OCI-LY7 (cell line): ENCODE measurements at regions not wholly inside any gene's neighbourhood (a gene's known extent, or its start where the extent isn't known, plus 50 kb on each side); places are given as distances from the start of the nearest gene placed in this dataset.

Experiments
- BruUV-seq: library from RNA; stranded (reverse); fragments of 400-500 nt; replicated peaks from 2 replicates; lab custom pipeline; 2021; lab: Mats Ljungman, UMichigan
- CTCF ChIA-PET: fragments of 300-600 bp; sonication (Branson Sonifier 250); formaldehyde crosslinking; loops from one replicate; lab custom pipeline; 2022; ENCODE audit warnings: antibody characterized with exemption; ENCODE audit not compliant: unreplicated experiment; lab: Charles Lee
- POLR2A ChIA-PET: fragments of 300-600 bp; sonication (Branson Sonifier 250); formaldehyde crosslinking; loops from one replicate; lab custom pipeline; 2022; ENCODE audit warnings: antibody characterized with exemption; lab: Charles Lee
- DNase-seq: peaks from one replicate; pipeline ENCODE4 v3.0.0-alpha.2; 2015; ENCODE audit warnings: low spot score
- H2AFZ ChIP-seq: fragments of 200-600 bp; sonication (generic), shearing (Covaris generic); 2 replicates; pipeline ENCODE4 v1.6.1; 2014; ENCODE audit warnings: mild to moderate bottlenecking, antibody characterized with exemption, low read length, moderate library complexity
- H3K27ac ChIP-seq: fragments of 200-600 bp; sonication (generic); 2 replicates; pipeline ENCODE4 v1.5.1; 2014; ENCODE audit warnings: mixed run types, low read depth, mild to moderate bottlenecking, moderate library complexity, low read length, inconsistent platforms; ENCODE audit not compliant: poor library complexity, severe bottlenecking
- H3K36me3 ChIP-seq: fragments of 200-600 bp; sonication (generic); 2 replicates; pipeline ENCODE4 v1.6.1; 2014; ENCODE audit warnings: mild to moderate bottlenecking, antibody characterized with exemption, low read length, moderate library complexity, mixed read lengths; ENCODE audit not compliant: insufficient read depth
- H3K4me1 ChIP-seq: fragments of 200-600 bp; sonication (generic); 2 replicates; pipeline ENCODE4 v1.5.1; 2014; ENCODE audit warnings: mild to moderate bottlenecking, low read length; ENCODE audit not compliant: insufficient read depth, poor library complexity, severe bottlenecking
- H3K4me2 ChIP-seq: fragments of 200-600 bp; sonication (generic); 2 replicates; pipeline ENCODE4 v1.6.1; 2014; ENCODE audit warnings: mild to moderate bottlenecking, low read length
- H3K4me3 ChIP-seq: fragments of 200-600 bp; sonication (generic); 2 replicates; pipeline ENCODE4 v1.5.1; 2014; ENCODE audit warnings: mild to moderate bottlenecking, low read depth, low read length; ENCODE audit not compliant: poor library complexity, severe bottlenecking
- H3K79me2 ChIP-seq: fragments of 200-600 bp; sonication (generic); 2 replicates; pipeline ENCODE4 v1.6.1; 2016; ENCODE audit warnings: low read depth, mild to moderate bottlenecking, low read length, moderate library complexity, mixed read lengths; ENCODE audit not compliant: insufficient read depth
- H3K9me2 ChIP-seq: fragments of 200-600 bp; sonication (generic); 2 replicates; pipeline ENCODE4 v1.6.1; 2016; ENCODE audit warnings: mild to moderate bottlenecking, low read length, mixed read lengths; ENCODE audit not compliant: insufficient read depth
- H3K9me3 ChIP-seq: fragments of 200-600 bp; sonication (generic); 2 replicates; pipeline ENCODE4 v1.6.1; 2014; ENCODE audit warnings: mild to moderate bottlenecking, mixed run types, low read length, mixed read lengths
- H4K20me1 ChIP-seq: fragments of 200-600 bp; sonication (generic); 2 replicates; pipeline ENCODE4 v1.6.1; 2014; ENCODE audit warnings: mild to moderate bottlenecking, antibody characterized with exemption, low read length, moderate library complexity, mixed read lengths; ENCODE audit not compliant: insufficient read depth
- EZH2phosphoT487 ChIP-seq: fragments of 200-600 bp; sonication (generic); IDR thresholded peaks from 2 replicates; pipeline ENCODE4 v1.6.1; 2018; ENCODE audit warnings: low read depth, borderline replicate concordance, mild to moderate bottlenecking, mixed run types, antibody characterized with exemption, low read length, moderate library complexity, mixed read lengths
- intact Hi-C: fragments of 100-400 bp; cut with micrococcal nuclease; formaldehyde crosslinking; loops from one replicate; pipeline ENCODE4 v1.10.0; 2022; ENCODE audit not compliant: unreplicated experiment
- TF ChIP-seq, protein P1 (sequence below): fragments of 200-600 bp; sonication (generic); conservative IDR thresholded peaks from 2 replicates; pipeline ENCODE4 v1.5.1; 2014; ENCODE audit warnings: mild to moderate bottlenecking, antibody characterized with exemption, low read length, moderate library complexity, mixed read lengths

DNA sequence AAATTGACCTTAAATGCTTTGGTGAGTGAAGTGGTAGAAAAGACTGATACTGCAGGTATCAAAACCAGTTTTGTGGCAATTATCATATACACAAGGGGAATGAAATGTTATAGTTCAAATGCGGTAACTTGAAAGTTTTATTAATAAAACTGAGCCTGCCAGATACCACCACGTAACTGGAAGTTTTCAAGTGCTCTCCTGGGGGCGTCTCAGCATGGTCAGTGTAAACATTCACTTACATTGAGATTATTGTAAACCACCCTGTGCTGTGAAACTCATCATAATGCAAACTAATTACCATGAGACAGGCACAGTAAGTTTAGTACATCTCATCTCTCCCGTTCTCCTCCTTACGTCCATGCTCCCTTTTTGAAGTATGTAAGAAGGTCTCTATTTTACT, 280.7 kb upstream of the FAR2 start:
- no peaks in the 10 kb centered on the region for H3K79me2 ChIP-seq
- H3K27ac ChIP-seq = no peak overlapping the region
- POLR2A ChIA-PET = interaction anchor here (1.1 kb wide), 2 partner anchors 12 to 18 kb away, joined by 3 read pairs; no protein-coding TSS in a partner anchor
- no peaks in the 10 kb centered on the region for H3K9me2 ChIP-seq
- no peaks in the 10 kb centered on the region for H3K4me1 ChIP-seq
- H4K20me1 ChIP-seq = no peaks in the 10 kb centered on the region
- CTCF ChIA-PET = no interaction called here
- no peak for DNase-seq
- H3K9me3 ChIP-seq = no peaks in the 10 kb centered on the region
- no peak overlapping the region for H3K4me3 ChIP-seq
- H3K36me3 ChIP-seq = no peaks in the 10 kb centered on the region
- intact Hi-C loops = no loop called here
- BruUV-seq = no TSS peak
- no peak overlapping the region for H2AFZ ChIP-seq
- TF ChIP-seq EZH2phosphoT487 = no peak
- TF ChIP-seq, protein P1, sequence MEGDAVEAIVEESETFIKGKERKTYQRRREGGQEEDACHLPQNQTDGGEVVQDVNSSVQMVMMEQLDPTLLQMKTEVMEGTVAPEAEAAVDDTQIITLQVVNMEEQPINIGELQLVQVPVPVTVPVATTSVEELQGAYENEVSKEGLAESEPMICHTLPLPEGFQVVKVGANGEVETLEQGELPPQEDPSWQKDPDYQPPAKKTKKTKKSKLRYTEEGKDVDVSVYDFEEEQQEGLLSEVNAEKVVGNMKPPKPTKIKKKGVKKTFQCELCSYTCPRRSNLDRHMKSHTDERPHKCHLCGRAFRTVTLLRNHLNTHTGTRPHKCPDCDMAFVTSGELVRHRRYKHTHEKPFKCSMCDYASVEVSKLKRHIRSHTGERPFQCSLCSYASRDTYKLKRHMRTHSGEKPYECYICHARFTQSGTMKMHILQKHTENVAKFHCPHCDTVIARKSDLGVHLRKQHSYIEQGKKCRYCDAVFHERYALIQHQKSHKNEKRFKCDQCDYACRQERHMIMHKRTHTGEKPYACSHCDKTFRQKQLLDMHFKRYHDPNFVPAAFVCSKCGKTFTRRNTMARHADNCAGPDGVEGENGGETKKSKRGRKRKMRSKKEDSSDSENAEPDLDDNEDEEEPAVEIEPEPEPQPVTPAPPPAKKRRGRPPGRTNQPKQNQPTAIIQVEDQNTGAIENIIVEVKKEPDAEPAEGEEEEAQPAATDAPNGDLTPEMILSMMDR = no peak
- H3K4me2 ChIP-seq = no peak overlapping the region

- no peaks in the 10 kb centered on the region for H3K79me2 ChIP-seq
- no TSS peak for BruUV-seq
- no peaks in the 10 kb centered on the region for H3K9me2 ChIP-seq
- H3K27ac ChIP-seq = no peak overlapping the region
- H3K36me3 ChIP-seq = no peaks in the 10 kb centered on the region
- H3K4me1 ChIP-seq = no peaks in the 10 kb centered on the region
- intact Hi-C loops = no loop called here
- no peak overlapping the region for H3K4me3 ChIP-seq
- H3K4me2 ChIP-seq = no peak overlapping the region
- CTCF ChIA-PET = no interaction called here
- POLR2A ChIA-PET = interaction anchor here (1.1 kb wide), 1 partner anchor 19 kb away, joined by 3 read pairs; no protein-coding TSS in a partner anchor
- TF ChIP-seq, protein P1 = no peak
- no peak for TF ChIP-seq EZH2phosphoT487
- no peaks in the 10 kb centered on the region for H4K20me1 ChIP-seq
- H3K9me3 ChIP-seq = no peaks in the 10 kb centered on the region
- no peak overlapping the region for H2AFZ ChIP-seq
- no peak for DNase-seq
These were observed 279.9 kb upstream of the FAR2 start for GRCh38 chr12:28869197-28869596.

GRCh38 chr12:28870839-28871440, 278.1 kb upstream of the FAR2 start:
- TF ChIP-seq, protein P1 = no peak
- no peak for TF ChIP-seq EZH2phosphoT487
- Histone ChIP-seq H3K4me2 (no peak overlapping the region), H2AFZ (no peak overlapping the region), H3K27ac (no peak overlapping the region), H3K4me1 (no peaks in the 10 kb centered on the region), H3K79me2 (no peaks in the 10 kb centered on the region), H4K20me1 (no peaks in the 10 kb centered on the region), H3K9me3 (no peaks in the 10 kb centered on the region), H3K9me2 (no peaks in the 10 kb centered on the region), H3K4me3 (no peak overlapping the region), H3K36me3 (no peaks in the 10 kb centered on the region)
- ChIA-PET POLR2A (interaction anchor here (0.7 kb wide), 1 partner anchor 45 kb away, joined by 4 read pairs; no protein-coding TSS in a partner anchor), CTCF (no interaction called here)
- BruUV-seq = no TSS peak
- no peak for DNase-seq
- intact Hi-C loops = no loop called here
